ENCODE measurements at regions not wholly inside any gene's neighbourhood (a gene's known extent, or its start where the extent isn't known, plus 50 kb on each side); places are given as distances from the start of the nearest gene placed in this dataset.

DNA sequence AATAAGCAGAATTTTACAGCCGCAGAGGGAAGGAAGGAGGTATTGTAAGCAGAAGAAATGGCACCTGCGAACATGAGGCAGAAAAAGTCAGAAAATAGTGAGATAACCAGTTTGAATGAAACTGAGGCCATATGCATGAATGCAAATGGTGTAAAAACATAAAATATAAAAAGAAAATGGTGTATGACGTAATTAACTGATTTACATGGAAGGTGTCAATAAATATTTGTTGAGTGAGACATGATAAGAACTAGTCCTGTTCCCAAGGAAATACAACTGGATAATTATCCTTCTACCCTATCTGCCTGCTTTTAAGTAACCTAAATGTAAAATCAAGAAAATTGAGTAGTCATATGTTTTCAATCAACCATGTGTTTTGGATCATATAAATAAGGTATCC lies 178.1 kb upstream of the TOX3 start:
- H3K27me3 Mint-ChIP-seq, result no peaks in the 10 kb centered on the region
- Histone ChIP-seq H3K4me1 (ENCODE audit: control insufficient read depth, insufficient read depth, low read length, poor library complexity, severe bottlenecking) (no peaks in the 10 kb centered on the region), H3K36me3 (ENCODE audit: control insufficient read depth, insufficient read depth, low read length) (no peaks in the 10 kb centered on the region), H3K4me3 (ENCODE audit: low read depth, low read length) (no peak overlapping the region), H3K27ac (ENCODE audit: insufficient read depth, low read length, poor library complexity, severe bottlenecking) (no peak overlapping the region), H3K27me3 (ENCODE audit: control insufficient read depth, insufficient read depth, low read length) (no peaks in the 10 kb centered on the region), H3K9me3 (ENCODE audit: control insufficient read depth in 2 of 2, low read length in 2 of 2) (no peaks in the 10 kb centered on the region)
- DNase-seq (no peak), ATAC-seq (ENCODE audit: low read depth in 2 of 2) (no peak)
- peaks cover 0 to 4% (median 3%) of the 10 kb centered on the region in 7 donors for H3K9me3 Mint-ChIP-seq
- H3K36me3 Mint-ChIP-seq, result no peaks in the 10 kb centered on the region
- no peak overlapping the region for H3K27ac Mint-ChIP-seq
- H3K4me3 Mint-ChIP-seq, result no peak overlapping the region
- no peaks in the 10 kb centered on the region for H3K4me1 Mint-ChIP-seq

DNA sequence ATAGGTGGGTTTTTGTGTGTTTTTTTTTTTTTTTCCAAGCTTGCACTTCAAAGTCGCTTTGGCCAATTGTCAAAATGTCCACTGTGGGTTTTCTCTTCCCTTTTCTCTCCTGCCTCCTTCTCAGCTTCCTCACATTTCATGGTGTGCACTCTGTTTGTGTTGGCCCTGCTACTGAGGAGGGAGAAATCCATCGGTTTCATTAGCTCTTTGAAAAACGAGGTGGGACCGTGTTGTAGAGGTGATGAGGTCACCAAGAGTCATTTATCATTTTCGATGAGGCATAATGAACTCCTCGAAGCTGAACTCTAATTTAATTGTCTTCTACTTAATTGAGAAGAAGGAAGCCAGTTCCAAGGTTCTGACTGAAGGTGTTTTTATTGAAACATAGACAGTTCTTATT lies 174.4 kb upstream of the TOX3 start:
- Histone ChIP-seq H3K4me1 (ENCODE audit: control insufficient read depth, insufficient read depth, low read length, poor library complexity, severe bottlenecking) (no peaks in the 10 kb centered on the region), H3K27ac (ENCODE audit: insufficient read depth, low read length, poor library complexity, severe bottlenecking) (no peak overlapping the region), H3K27me3 (ENCODE audit: control insufficient read depth, insufficient read depth, low read length) (no peaks in the 10 kb centered on the region), H3K9me3 (ENCODE audit: control insufficient read depth in 2 of 2, low read length in 2 of 2) (no peaks in the 10 kb centered on the region), H3K36me3 (ENCODE audit: control insufficient read depth, insufficient read depth, low read length) (no peaks in the 10 kb centered on the region), H3K4me3 (ENCODE audit: low read depth, low read length) (no peak overlapping the region)
- Mint-ChIP-seq H3K4me3 (no peak overlapping the region), H3K36me3 (no peaks in the 10 kb centered on the region), H3K4me1 (no peaks in the 10 kb centered on the region), H3K27ac (no peak overlapping the region), H3K27me3 (no peaks in the 10 kb centered on the region), H3K9me3 (peaks cover 0 to 9% (median 4%) of the 10 kb centered on the region in 7 donors)
- ATAC-seq (ENCODE audit: low read depth in 2 of 2) (no peak), DNase-seq (no peak)

DNA sequence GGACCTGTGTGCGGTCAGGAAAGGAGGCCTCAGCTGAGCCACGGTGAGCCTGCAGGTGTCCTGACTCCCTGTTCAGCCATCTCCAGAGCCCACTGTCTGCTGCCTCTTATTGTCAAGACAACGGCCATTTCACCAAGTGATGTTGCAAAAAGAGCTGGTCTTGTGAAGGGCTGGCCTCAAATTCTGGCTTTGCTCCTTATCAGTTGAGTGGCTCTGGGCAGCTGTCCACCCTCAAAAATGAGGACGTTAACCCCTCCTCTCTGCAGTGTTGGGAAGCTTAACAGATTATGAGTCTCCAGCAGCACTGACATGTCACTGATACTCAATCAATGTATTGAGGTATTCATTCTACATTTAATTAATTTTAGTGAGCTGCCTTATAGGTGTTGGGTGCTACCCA lies 171.1 kb upstream of the TOX3 start:
- Histone ChIP-seq H3K4me1 (ENCODE audit: control insufficient read depth, insufficient read depth, low read length, poor library complexity, severe bottlenecking) (no peaks in the 10 kb centered on the region), H3K27me3 (ENCODE audit: control insufficient read depth, insufficient read depth, low read length) (no peaks in the 10 kb centered on the region), H3K9me3 (ENCODE audit: control insufficient read depth in 2 of 2, low read length in 2 of 2) (no peaks in the 10 kb centered on the region), H3K36me3 (ENCODE audit: control insufficient read depth, insufficient read depth, low read length) (no peaks in the 10 kb centered on the region), H3K4me3 (ENCODE audit: low read depth, low read length) (no peak overlapping the region), H3K27ac (ENCODE audit: insufficient read depth, low read length, poor library complexity, severe bottlenecking) (no peak overlapping the region)
- no peak overlapping the region for H3K27ac Mint-ChIP-seq
- no peaks in the 10 kb centered on the region for H3K36me3 Mint-ChIP-seq
- no peak overlapping the region for H3K4me3 Mint-ChIP-seq
- ATAC-seq (ENCODE audit: low read depth in 2 of 2), result no peak
- H3K9me3 Mint-ChIP-seq, result peaks cover 0 to 9% (median 4%) of the 10 kb centered on the region in 7 donors
- H3K27me3 Mint-ChIP-seq, result no peaks in the 10 kb centered on the region
- no peaks in the 10 kb centered on the region for H3K4me1 Mint-ChIP-seq
- no peak for DNase-seq

DNA sequence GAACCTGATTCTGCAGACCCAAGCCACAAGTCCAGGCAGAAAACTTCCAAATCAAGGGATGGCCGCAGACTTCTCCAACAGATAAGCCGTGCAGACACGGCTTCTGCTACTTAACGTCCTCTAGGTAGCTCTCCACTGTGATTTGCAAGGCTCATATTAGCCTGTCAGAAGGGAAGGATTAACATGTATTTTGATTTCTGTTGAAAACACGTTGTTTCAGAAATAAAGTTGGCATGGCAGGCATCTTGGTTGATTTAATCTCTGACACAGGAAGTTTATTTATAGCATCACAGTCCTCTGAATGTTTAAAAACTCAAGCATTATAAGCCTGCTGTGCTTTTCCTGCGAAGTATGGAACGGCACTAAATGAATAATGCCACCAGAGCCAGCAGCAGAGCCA lies 166.8 kb upstream of the TOX3 start:
- Mint-ChIP-seq H3K9me3 (peaks cover 0 to 8% (median 1%) of the 10 kb centered on the region in 7 donors), H3K4me1 (no peaks in the 10 kb centered on the region), H3K36me3 (no peaks in the 10 kb centered on the region), H3K27ac (no peak overlapping the region), H3K4me3 (no peak overlapping the region), H3K27me3 (no peaks in the 10 kb centered on the region)
- no peak for ATAC-seq (ENCODE audit: low read depth in 2 of 2)
- no peak overlapping the region for H3K27ac ChIP-seq (ENCODE audit: insufficient read depth, low read length, poor library complexity, severe bottlenecking)
- no peak overlapping the region for H3K4me3 ChIP-seq (ENCODE audit: low read depth, low read length)
- H3K36me3 ChIP-seq (ENCODE audit: control insufficient read depth, insufficient read depth, low read length), result no peaks in the 10 kb centered on the region
- no peaks in the 10 kb centered on the region for H3K4me1 ChIP-seq (ENCODE audit: control insufficient read depth, insufficient read depth, low read length, poor library complexity, severe bottlenecking)
- H3K27me3 ChIP-seq (ENCODE audit: control insufficient read depth, insufficient read depth, low read length), result no peaks in the 10 kb centered on the region
- no peaks in the 10 kb centered on the region for H3K9me3 ChIP-seq (ENCODE audit: control insufficient read depth in 2 of 2, low read length in 2 of 2)
- no peak for DNase-seq

DNA sequence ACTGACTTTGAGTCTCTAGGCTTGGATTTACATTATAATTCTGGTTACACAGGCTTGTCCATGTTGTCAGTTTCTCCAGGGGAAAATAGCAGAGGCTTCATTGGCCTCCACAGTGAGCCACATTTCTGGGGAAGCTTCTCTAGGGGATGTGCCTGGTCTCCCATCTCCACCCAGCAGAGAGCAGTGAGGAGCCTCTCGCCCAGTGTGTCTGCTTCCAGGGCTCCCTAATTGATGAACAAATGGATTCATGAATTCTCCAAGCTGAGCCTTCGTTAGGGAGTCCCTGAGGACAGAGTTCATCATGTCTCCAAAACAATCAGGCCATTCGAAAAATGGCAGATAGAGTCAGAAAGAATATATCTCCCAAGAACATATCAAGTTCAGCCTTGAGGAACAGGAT lies 162.4 kb upstream of the TOX3 start:
- H3K4me1 Mint-ChIP-seq, result no peaks in the 10 kb centered on the region
- H3K27ac Mint-ChIP-seq, result no peak overlapping the region
- ATAC-seq (ENCODE audit: low read depth in 2 of 2) (no peak), DNase-seq (no peak)
- Histone ChIP-seq H3K27me3 (ENCODE audit: control insufficient read depth, insufficient read depth, low read length) (no peaks in the 10 kb centered on the region), H3K9me3 (ENCODE audit: control insufficient read depth in 2 of 2, low read length in 2 of 2) (no peaks in the 10 kb centered on the region), H3K4me3 (ENCODE audit: low read depth, low read length) (no peak overlapping the region), H3K27ac (ENCODE audit: insufficient read depth, low read length, poor library complexity, severe bottlenecking) (no peak overlapping the region), H3K36me3 (ENCODE audit: control insufficient read depth, insufficient read depth, low read length) (no peaks in the 10 kb centered on the region), H3K4me1 (ENCODE audit: control insufficient read depth, insufficient read depth, low read length, poor library complexity, severe bottlenecking) (no peaks in the 10 kb centered on the region)
- H3K9me3 Mint-ChIP-seq, result peaks cover 0 to 3% (median 2%) of the 10 kb centered on the region in 7 donors
- no peaks in the 10 kb centered on the region for H3K36me3 Mint-ChIP-seq
- no peaks in the 10 kb centered on the region for H3K27me3 Mint-ChIP-seq
- no peak overlapping the region for H3K4me3 Mint-ChIP-seq

DNA sequence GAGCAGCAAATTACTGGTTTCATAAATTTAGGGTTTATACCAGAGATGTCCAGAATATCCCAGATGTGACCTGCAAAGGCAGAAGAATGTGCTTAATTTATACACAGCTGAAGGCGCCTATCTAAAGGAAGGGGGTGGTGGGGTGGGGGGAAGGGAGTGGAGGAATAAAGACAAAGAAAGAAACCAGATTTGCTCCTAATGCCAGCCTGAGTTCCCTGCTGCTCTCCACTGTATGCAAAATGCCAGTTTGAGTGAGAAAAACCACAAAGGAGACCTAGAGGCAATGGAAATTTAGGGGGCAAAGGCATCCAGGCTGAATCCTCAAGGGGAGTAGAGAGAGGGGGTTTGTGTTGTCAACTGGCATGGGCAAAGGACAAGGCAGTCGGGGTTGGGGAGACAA lies 161.5 kb upstream of the TOX3 start:
- Mint-ChIP-seq H3K4me3 (no peak overlapping the region), H3K4me1 (no peaks in the 10 kb centered on the region), H3K36me3 (no peaks in the 10 kb centered on the region), H3K27ac (no peak overlapping the region), H3K27me3 (no peaks in the 10 kb centered on the region), H3K9me3 (peaks cover 0 to 3% (median 1%) of the 10 kb centered on the region in 7 donors)
- DNase-seq (no peak), ATAC-seq (ENCODE audit: low read depth in 2 of 2) (no peak)
- H3K27me3 ChIP-seq (ENCODE audit: control insufficient read depth, insufficient read depth, low read length), result no peaks in the 10 kb centered on the region
- H3K27ac ChIP-seq (ENCODE audit: insufficient read depth, low read length, poor library complexity, severe bottlenecking), result no peak overlapping the region
- H3K4me3 ChIP-seq (ENCODE audit: low read depth, low read length), result no peak overlapping the region
- H3K36me3 ChIP-seq (ENCODE audit: control insufficient read depth, insufficient read depth, low read length), result no peaks in the 10 kb centered on the region
- H3K4me1 ChIP-seq (ENCODE audit: control insufficient read depth, insufficient read depth, low read length, poor library complexity, severe bottlenecking), result no peaks in the 10 kb centered on the region
- H3K9me3 ChIP-seq (ENCODE audit: control insufficient read depth in 2 of 2, low read length in 2 of 2), result no peaks in the 10 kb centered on the region

DNA sequence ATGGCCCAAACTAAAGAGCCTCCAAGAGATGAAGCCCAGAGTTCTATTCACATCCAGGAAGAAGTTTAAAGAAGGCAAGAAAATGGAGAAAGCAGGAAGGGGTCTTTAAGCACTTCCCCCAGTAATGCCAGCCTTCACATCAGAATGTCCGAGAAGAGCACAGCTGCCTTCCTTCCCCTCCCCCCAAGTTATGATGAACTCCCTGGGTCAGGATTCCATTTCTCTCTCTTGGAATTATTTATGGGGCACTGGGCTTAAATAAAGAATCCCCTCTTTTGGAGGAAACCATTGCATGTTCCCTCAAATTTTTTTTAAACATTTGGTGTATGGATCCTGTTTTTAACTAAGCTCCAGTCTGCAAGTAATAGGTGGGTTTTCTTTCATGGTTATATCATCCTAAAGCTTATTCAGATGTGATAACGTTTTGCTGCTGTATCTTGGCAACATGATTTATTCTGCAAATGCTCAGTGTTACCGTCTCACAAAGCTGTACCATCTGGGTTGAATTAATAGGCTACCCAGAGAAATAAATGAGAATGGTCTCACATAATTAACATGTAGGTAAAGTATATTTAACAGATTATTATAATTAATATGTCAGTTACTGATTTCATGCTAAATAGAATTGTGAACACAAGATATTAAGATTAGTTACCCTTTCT lies 160.9 kb upstream of the TOX3 start:
- ATAC-seq (ENCODE audit: low read depth in 2 of 2) (no peak), DNase-seq (no peak)
- no peaks in the 10 kb centered on the region for H3K27me3 ChIP-seq (ENCODE audit: control insufficient read depth, insufficient read depth, low read length)
- no peak overlapping the region for H3K27ac Mint-ChIP-seq
- no peaks in the 10 kb centered on the region for H3K27me3 Mint-ChIP-seq
- H3K4me1 ChIP-seq (ENCODE audit: control insufficient read depth, insufficient read depth, low read length, poor library complexity, severe bottlenecking), result no peaks in the 10 kb centered on the region
- no peaks in the 10 kb centered on the region for H3K36me3 ChIP-seq (ENCODE audit: control insufficient read depth, insufficient read depth, low read length)
- H3K9me3 Mint-ChIP-seq, result peaks cover 0 to 3% (median 2%) of the 10 kb centered on the region in 7 donors
- H3K4me1 Mint-ChIP-seq, result no peaks in the 10 kb centered on the region
- no peak overlapping the region for H3K27ac ChIP-seq (ENCODE audit: insufficient read depth, low read length, poor library complexity, severe bottlenecking)
- no peaks in the 10 kb centered on the region for H3K36me3 Mint-ChIP-seq
- H3K4me3 Mint-ChIP-seq, result no peak overlapping the region
- no peaks in the 10 kb centered on the region for H3K9me3 ChIP-seq (ENCODE audit: control insufficient read depth in 2 of 2, low read length in 2 of 2)
- no peak overlapping the region for H3K4me3 ChIP-seq (ENCODE audit: low read depth, low read length)

DNA sequence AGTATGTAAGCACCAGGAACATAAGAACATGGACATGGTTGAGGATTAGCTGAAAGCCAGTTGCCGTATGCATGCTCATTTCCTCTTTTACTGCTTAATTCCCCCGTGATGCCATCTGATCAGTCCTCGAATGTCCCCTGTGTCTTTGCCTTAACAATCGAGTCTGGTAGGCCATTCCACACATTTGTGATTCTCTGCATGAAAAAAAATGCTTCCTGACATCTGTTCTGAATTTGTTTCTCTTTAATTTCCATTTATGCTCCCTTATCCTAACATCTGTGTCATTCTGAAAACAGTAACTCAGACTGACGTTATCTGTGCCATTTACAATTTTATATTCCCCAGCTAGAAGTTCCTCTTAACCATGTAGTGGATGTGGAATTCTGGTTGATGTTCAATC lies 158.2 kb upstream of the TOX3 start:
- Histone ChIP-seq H3K27me3 (ENCODE audit: control insufficient read depth, insufficient read depth, low read length) (no peaks in the 10 kb centered on the region), H3K27ac (ENCODE audit: insufficient read depth, low read length, poor library complexity, severe bottlenecking) (no peak overlapping the region), H3K9me3 (ENCODE audit: control insufficient read depth in 2 of 2, low read length in 2 of 2) (no peaks in the 10 kb centered on the region), H3K36me3 (ENCODE audit: control insufficient read depth, insufficient read depth, low read length) (no peaks in the 10 kb centered on the region), H3K4me1 (ENCODE audit: control insufficient read depth, insufficient read depth, low read length, poor library complexity, severe bottlenecking) (no peaks in the 10 kb centered on the region), H3K4me3 (ENCODE audit: low read depth, low read length) (no peak overlapping the region)
- no peak for DNase-seq
- ATAC-seq (ENCODE audit: low read depth in 2 of 2), result no peak
- no peak overlapping the region for H3K4me3 Mint-ChIP-seq
- H3K9me3 Mint-ChIP-seq, result peaks cover 0 to 3% (median 2%) of the 10 kb centered on the region in 7 donors
- H3K27ac Mint-ChIP-seq, result no peak overlapping the region
- no peaks in the 10 kb centered on the region for H3K36me3 Mint-ChIP-seq
- H3K27me3 Mint-ChIP-seq, result no peaks in the 10 kb centered on the region
- H3K4me1 Mint-ChIP-seq, result no peaks in the 10 kb centered on the region

All from CD4-positive, CD25-positive, alpha-beta regulatory T cell (primary cell).